IMR-90 (cell line): ENCODE measurements at regions not wholly inside any gene's neighbourhood (a gene's known extent, or its start where the extent isn't known, plus 50 kb on each side); places are given as distances from the start of the nearest gene placed in this dataset.

Experiments used
- ATAC-seq: fragments of 200-7000 bp; cut with Tn5 transposase; 2 replicates; pipeline ENCODE4 v1.9.1; 2020; ENCODE audit warnings: low read depth, mild to moderate bottlenecking, moderate library complexity
- BruUV-seq: library from RNA; stranded (reverse); fragments of 400-500 nt; replicated peaks from 2 replicates; lab custom pipeline; 2021; lab: Mats Ljungman, UMichigan
- CTCF ChIA-PET: fragments of 300-600 bp; formaldehyde crosslinking; extraction: SDS; loops from one replicate; lab custom pipeline; 2021; ENCODE audit warnings: antibody characterized with exemption; lab: Yijun Ruan, JAX
- POLR2A ChIA-PET: fragments of 300-600 bp; sonication (Branson Sonifier 250); formaldehyde crosslinking; loops from one replicate; lab custom pipeline; 2022; ENCODE audit warnings: antibody characterized with exemption; ENCODE audit not compliant: unreplicated experiment; lab: Charles Lee
- DNase-seq: peaks from one replicate; pipeline ENCODE4 v3.0.0; 2013
- H2AFZ ChIP-seq: replicated peaks from 2 replicates; pipeline ENCODE3; 2013; ENCODE audit warnings: low read length, mild to moderate bottlenecking; ENCODE audit not compliant: poor library complexity
- H2AK5ac ChIP-seq: 2 replicates; pipeline ENCODE4 v1.6.1; 2013; ENCODE audit warnings: low read depth, low read length, inconsistent platforms
- H2AK9ac ChIP-seq: replicated peaks from 2 replicates; pipeline ENCODE3; 2013; ENCODE audit warnings: mild to moderate bottlenecking, low read depth, low read length, moderate library complexity; ENCODE audit not compliant: poor library complexity
- H2BK120ac ChIP-seq: 2 replicates; pipeline ENCODE4 v1.6.1; 2013; ENCODE audit warnings: low read depth, low read length, inconsistent platforms
- H2BK15ac ChIP-seq: 3 replicates; pipeline ENCODE4 v1.6.1; 2013; ENCODE audit warnings: low read depth, low read length, inconsistent platforms
- H2BK20ac ChIP-seq: 2 replicates; pipeline ENCODE4 v1.6.1; 2013; ENCODE audit warnings: low read depth, mild to moderate bottlenecking, inconsistent platforms, low read length, moderate library complexity
- H2BK5ac ChIP-seq: 2 replicates; pipeline ENCODE4 v1.6.1; 2013; ENCODE audit warnings: mild to moderate bottlenecking, low read depth, low read length, inconsistent platforms; ENCODE audit not compliant: poor library complexity, severe bottlenecking
- H3K14ac ChIP-seq: replicated peaks from 2 replicates; pipeline ENCODE4 v1.6.1; 2013; ENCODE audit warnings: low read depth, low read length, inconsistent platforms
- H3K18ac ChIP-seq: 2 replicates; pipeline ENCODE4 v1.6.1; 2013; ENCODE audit warnings: low read depth, low read length, control low read depth
- H3K23ac ChIP-seq: 2 replicates; pipeline ENCODE4 v1.6.1; 2013; ENCODE audit warnings: low read depth, low read length, inconsistent platforms
- H3K27ac ChIP-seq: 2 replicates; pipeline ENCODE4 v1.5.1; 2013; ENCODE audit warnings: mild to moderate bottlenecking, control low read depth, low read length; ENCODE audit not compliant: insufficient read depth
- H3K27me3 ChIP-seq: 2 replicates; pipeline ENCODE4 v1.6.1; 2013; ENCODE audit warnings: low read length; ENCODE audit not compliant: control insufficient read depth, insufficient read depth
- H3K36me3 ChIP-seq: 2 replicates; pipeline ENCODE4 v1.6.1; 2013; ENCODE audit warnings: low read length, mixed read lengths; ENCODE audit not compliant: control insufficient read depth, insufficient read depth
- H3K4ac ChIP-seq: 2 replicates; pipeline ENCODE4 v1.6.1; 2013; ENCODE audit warnings: low read depth, low read length, inconsistent platforms
- H3K4me1 ChIP-seq: 2 replicates; pipeline ENCODE4 v1.6.1; 2013; ENCODE audit warnings: low read length, mixed read lengths; ENCODE audit not compliant: control insufficient read depth, insufficient read depth
- H3K4me2 ChIP-seq: 2 replicates; pipeline ENCODE4 v1.6.1; 2013; ENCODE audit warnings: low read depth, mild to moderate bottlenecking, control low read depth, low read length, moderate library complexity
- H3K4me3 ChIP-seq: 2 replicates; pipeline ENCODE4 v1.5.1; 2013; ENCODE audit warnings: low read depth, mild to moderate bottlenecking, control low read depth, low read length, moderate library complexity; ENCODE audit not compliant: insufficient read depth
- H3K56ac ChIP-seq: 2 replicates; pipeline ENCODE4 v1.6.1; 2013; ENCODE audit warnings: low read length, inconsistent platforms; ENCODE audit not compliant: insufficient read depth; ENCODE audit errors: extremely low read depth
- H3K79me1 ChIP-seq, 2 experiments: 2 replicates each; pipeline ENCODE4 v1.6.1; 2013; ENCODE audit warnings: low read length in 2 of 2, inconsistent platforms in 1 of 2, low read depth in 1 of 2
- H3K9ac ChIP-seq: 2 replicates; pipeline ENCODE4 v1.6.1; 2013; ENCODE audit warnings: low read depth, low read length, control low read depth
- H3K9me1 ChIP-seq: 2 replicates; pipeline ENCODE4 v1.6.1; 2013; ENCODE audit warnings: low read length, inconsistent platforms; ENCODE audit not compliant: insufficient read depth
- H3K9me3 ChIP-seq: 2 replicates; pipeline ENCODE4 v1.6.1; 2013; ENCODE audit warnings: low read length; ENCODE audit not compliant: control insufficient read depth, insufficient read depth
- H4K20me1 ChIP-seq: 2 replicates; pipeline ENCODE4 v1.6.1; 2013; ENCODE audit warnings: low read length, inconsistent platforms; ENCODE audit not compliant: insufficient read depth
- H4K5ac ChIP-seq: 2 replicates; pipeline ENCODE4 v1.6.1; 2013; ENCODE audit warnings: mild to moderate bottlenecking, low read depth, low read length, control low read depth
- H4K8ac ChIP-seq, 2 experiments: 2 replicates each; pipeline ENCODE4 v1.6.1; 2013; ENCODE audit warnings: low read depth in 2 of 2, low read length in 2 of 2, control low read depth in 1 of 2, inconsistent platforms in 1 of 2
- H4K91ac ChIP-seq: 2 replicates; pipeline ENCODE4 v1.6.1; 2013; ENCODE audit warnings: low read depth, low read length, inconsistent platforms; ENCODE audit not compliant: insufficient read depth
- BHLHE40 ChIP-seq: fragments of 150-350 bp; IDR thresholded peaks from 2 replicates; pipeline ENCODE4 v1.6.1; 2016; ENCODE audit warnings: mild to moderate bottlenecking, low read depth, low read length
- CEBPB ChIP-seq: IDR thresholded peaks from 2 replicates; pipeline ENCODE4 v1.6.1; 2012; ENCODE audit warnings: low read depth, low read length, improper control_type of control experiment
- CHD1 ChIP-seq: IDR thresholded peaks from 2 replicates; pipeline ENCODE4 v1.6.1; 2012; ENCODE audit warnings: low read depth, low read length, improper control_type of control experiment
- FOS ChIP-seq: fragments of 150-350 bp; IDR thresholded peaks from 2 replicates; pipeline ENCODE4 v1.6.1; 2016; ENCODE audit warnings: low read depth, low read length
- MAFK ChIP-seq: IDR thresholded peaks from 2 replicates; pipeline ENCODE4 v1.6.1; 2012; ENCODE audit warnings: low read depth, low read length, improper control_type of control experiment
- MAZ ChIP-seq: IDR thresholded peaks from 2 replicates; pipeline ENCODE4 v1.6.1; 2012; ENCODE audit warnings: low read depth, mild to moderate bottlenecking, low read length, improper control_type of control experiment, moderate library complexity, borderline replicate concordance
- MXI1 ChIP-seq: IDR thresholded peaks from 2 replicates; pipeline ENCODE4 v1.6.1; 2012; ENCODE audit warnings: low read depth, mild to moderate bottlenecking, low read length, moderate library complexity, borderline replicate concordance
- POLR2A ChIP-seq: IDR thresholded peaks from 2 replicates; pipeline ENCODE4 v1.6.1; 2012; ENCODE audit warnings: mild to moderate bottlenecking, low read depth, low read length
- RAD21 ChIP-seq: IDR thresholded peaks from 2 replicates; pipeline ENCODE4 v1.6.1; 2012; ENCODE audit warnings: low read length, improper control_type of control experiment
- RFX5 ChIP-seq: IDR thresholded peaks from 2 replicates; pipeline ENCODE4 v1.8.0; 2012; ENCODE audit warnings: low read depth, mild to moderate bottlenecking, low read length, moderate library complexity
- SMC3 ChIP-seq: fragments of 150-350 bp; IDR thresholded peaks from 2 replicates; pipeline ENCODE4 v1.6.1; 2016; ENCODE audit warnings: low read depth, mild to moderate bottlenecking, antibody characterized with exemption, low read length, moderate library complexity
- WGBS, 2 experiments: methylation state at CpG; one replicate each; pipeline versions ENCODE4 v1.1.5 to v1.1.7; 2013; ENCODE audit warnings: missing lambda C conversion rate in 2 of 2; ENCODE audit not compliant: insufficient read length in 1 of 2; ENCODE audit errors: extremely low coverage in 2 of 2; 5-methylcytosine and 5-hydroxymethylcytosine counted together
- dilution Hi-C: fragments of 300-500 bp; cut with HindIII; formaldehyde crosslinking; loops from one replicate; pipeline ENCODE4 v1.14.3; 2018; ENCODE audit warnings: low sequenced_read_pairs; ENCODE audit not compliant: unreplicated experiment
- in situ Hi-C: fragments of 300-500 bp; cut with MboI; formaldehyde crosslinking; loops from 3 replicates; pipeline ENCODE4 v1.14.3; 2019; ENCODE audit warnings: low sequenced_read_pairs, inconsistent platforms, mixed read lengths
- intact Hi-C: fragments of 100-400 bp; cut with micrococcal nuclease; formaldehyde crosslinking; loops from 2 replicates; pipeline ENCODE4 v1.10.0; 2022

DNA sequence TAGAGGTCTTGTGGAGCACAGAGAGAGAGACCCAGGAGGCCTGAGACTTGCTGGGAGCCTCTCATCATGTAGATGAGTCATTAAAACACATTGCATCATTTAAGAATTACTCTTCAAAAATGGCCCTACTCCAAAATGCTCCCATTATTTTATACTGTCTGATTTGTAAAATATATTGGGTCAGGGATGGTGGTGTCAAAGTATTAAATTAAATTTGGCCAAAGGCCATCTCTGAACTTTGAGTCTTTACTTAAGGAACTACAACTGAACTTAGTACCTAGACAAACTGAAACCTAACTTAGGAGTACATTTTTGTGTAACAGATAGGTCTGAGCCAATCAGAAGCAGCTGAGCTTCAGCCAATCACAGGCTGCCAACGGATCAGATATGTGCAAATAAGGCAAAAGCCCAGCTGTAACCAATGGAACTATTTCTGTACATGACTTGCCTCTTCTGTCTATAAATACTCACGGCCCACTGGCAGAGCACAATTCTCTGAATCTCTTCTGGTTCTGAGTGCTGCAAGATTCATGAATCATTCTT, 657.2 kb downstream of the TLE1 start:
- dilution Hi-C loops (no loop called here), in situ Hi-C loops (no loop called here), intact Hi-C loops (loop anchor here (10.0 kb wide), 1 partner anchor 653 kb away; the partner anchor contains the start of gene TLE1)
- H3K79me1 ChIP-seq, result no peaks in the 10 kb centered on the region
- peak overlapping the region; percentile 9; the same call in 1 of the 2 replicates for H3K4me2 ChIP-seq
- H3K36me3 ChIP-seq, result no peaks in the 10 kb centered on the region
- WGBS, 2 experiments, result 80% methylated on average over 1 of the region's 2 CpGs; no CpG with 5 or more reads in 1 of the 2 experiments
- H2BK20ac ChIP-seq, result peak overlapping the region; percentile 74
- no peaks in the 10 kb centered on the region for H3K9me3 ChIP-seq
- 0 out of 2 replicates have a peak overlapping the region, but pooled peaks have one; percentile 3 for H2BK120ac ChIP-seq
- no peak overlapping the region for H3K23ac ChIP-seq
- no peak overlapping the region for H3K14ac ChIP-seq
- no peak overlapping the region for H2AK5ac ChIP-seq
- H4K91ac ChIP-seq, result peak overlapping the region; percentile 61
- peak overlapping the region in 1 of 2 experiments; percentile 7; a peak in 1 of 4 replicates for H4K8ac ChIP-seq
- no peak overlapping the region for H2AK9ac ChIP-seq
- no peak overlapping the region for H4K5ac ChIP-seq
- H4K20me1 ChIP-seq, result no peaks in the 10 kb centered on the region
- peak overlapping the region; percentile 68 for H2BK5ac ChIP-seq
- DNase-seq (peak; percentile 89), ATAC-seq (peak; percentile 54)
- H3K4me3 ChIP-seq, result no peak overlapping the region
- H3K4me1 ChIP-seq, result peaks cover 11% of the 10 kb centered on the region
- no peak overlapping the region for H3K56ac ChIP-seq
- ChIA-PET POLR2A (interaction anchor here (0.5 kb wide), 1 partner anchor 673 kb away, joined by 4 read pairs; no protein-coding TSS in a partner anchor), CTCF (no interaction called here)
- 0 out of 3 replicates have a peak overlapping the region, but pooled peaks have one; percentile 10 for H2BK15ac ChIP-seq
- no peak for TF ChIP-seq RAD21
- no peak for TF ChIP-seq SMC3
- TF ChIP-seq MAFK, result no peak
- TF ChIP-seq MXI1, result no peak
- no peak for TF ChIP-seq POLR2A
- TF ChIP-seq CEBPB, result peak; percentile 90
- TF ChIP-seq RFX5, result no peak
- peak; percentile 87 for TF ChIP-seq FOS
- TF ChIP-seq BHLHE40, result no peak
- TF ChIP-seq CHD1, result no peak
- no peak for TF ChIP-seq MAZ
- BruUV-seq, result no TSS peak
- H3K9ac ChIP-seq, result no peak overlapping the region
- no peaks in the 10 kb centered on the region; the same call in 1 of the 2 replicates for H3K9me1 ChIP-seq
- no peak overlapping the region for H3K27ac ChIP-seq
- H3K27me3 ChIP-seq, result no peaks in the 10 kb centered on the region
- no peak overlapping the region for H2AFZ ChIP-seq
- peak overlapping the region; percentile 61; the same call in 1 of the 2 replicates for H3K18ac ChIP-seq
- peak overlapping the region; percentile 72; the same call in 1 of the 2 replicates for H3K4ac ChIP-seq
